ENCODE measurements at regions not wholly inside any gene's neighbourhood (a gene's known extent, or its start where the extent isn't known, plus 50 kb on each side); places are given as distances from the start of the nearest gene placed in this dataset.

GRCh38 chr12:105613269-105613668 lies 282.8 kb downstream of the C12orf75 start:
- no peaks in the 10 kb centered on the region for H4K20me1 ChIP-seq (ENCODE audit: control insufficient read depth, insufficient read depth)
- ATAC-seq (no peak), DNase-seq (ENCODE audit: low read depth, low spot score) (no peak), FAIRE-seq (no peak)
- no peak overlapping the region for H3K27ac ChIP-seq (ENCODE audit: control insufficient read depth, insufficient read depth)
- H3K27me3 ChIP-seq (replicated peaks in 1 of 2; ENCODE audit: control insufficient read depth in 2 of 2, insufficient read depth in 2 of 2, low read length in 1 of 2), result no peaks in the 10 kb centered on the region
- no TSS peak for BruUV-seq (replicated peaks)
- WGBS (ENCODE audit: insufficient coverage, insufficient replicate concordance, low lambda C conversion rate, missing lambda C conversion rate), result 37% methylated on average over 3 of the region's 4 CpGs
- no peaks in the 10 kb centered on the region for H3K9me3 ChIP-seq (replicated peaks; ENCODE audit: control insufficient read depth, insufficient read depth, low read length)
- ChIA-PET POLR2A (no interaction called here), RAD21 (ENCODE audit: unreplicated experiment) (no interaction called here), CTCF (no interaction called here), SMC1A (ENCODE audit: uncharacterized antibody, unreplicated experiment) (no interaction called here)
- H3K4me3 ChIP-seq, result no peak overlapping the region
- no peak overlapping the region for H3K4me2 ChIP-seq (ENCODE audit: control insufficient read depth, insufficient read depth)
- no peak overlapping the region for H3K9ac ChIP-seq (ENCODE audit: control insufficient read depth, insufficient read depth, low read length)
- no peaks in the 10 kb centered on the region for H3K4me1 ChIP-seq (ENCODE audit: control insufficient read depth, insufficient read depth, low read length)
- H3K79me2 ChIP-seq (ENCODE audit: control insufficient read depth, insufficient read depth, low read length), result no peaks in the 10 kb centered on the region
- intact Hi-C loops (cut with micrococcal nuclease; ENCODE audit: unreplicated experiment) (no loop called here), in situ Hi-C loops (cut with MboI) (no loop called here)
- no peak overlapping the region for H2AFZ ChIP-seq (ENCODE audit: control insufficient read depth, low read depth, low read length)
- H3K36me3 ChIP-seq (ENCODE audit: control insufficient read depth in 2 of 2, insufficient read depth in 2 of 2, low read length in 1 of 2), result no peaks in the 10 kb centered on the region
- TF ChIP-seq POLR2AphosphoS2 (IDR thresholded peaks at IDR 0.05; ENCODE audit: low read depth, low read length), result no peak

- no TSS peak for BruUV-seq (replicated peaks)
- ATAC-seq (no peak), FAIRE-seq (no peak), DNase-seq (ENCODE audit: low read depth, low spot score) (no peak)
- Histone ChIP-seq H3K27me3 (replicated peaks in 1 of 2; ENCODE audit: control insufficient read depth in 2 of 2, insufficient read depth in 2 of 2, low read length in 1 of 2) (no peaks in the 10 kb centered on the region), H3K4me3 (no peak overlapping the region), H3K4me2 (ENCODE audit: control insufficient read depth, insufficient read depth) (no peak overlapping the region), H2AFZ (ENCODE audit: control insufficient read depth, low read depth, low read length) (no peak overlapping the region), H4K20me1 (ENCODE audit: control insufficient read depth, insufficient read depth) (no peaks in the 10 kb centered on the region), H3K79me2 (ENCODE audit: control insufficient read depth, insufficient read depth, low read length) (no peaks in the 10 kb centered on the region), H3K36me3 (ENCODE audit: control insufficient read depth in 2 of 2, insufficient read depth in 2 of 2, low read length in 1 of 2) (no peaks in the 10 kb centered on the region), H3K9ac (ENCODE audit: control insufficient read depth, insufficient read depth, low read length) (no peak overlapping the region), H3K4me1 (ENCODE audit: control insufficient read depth, insufficient read depth, low read length) (no peaks in the 10 kb centered on the region), H3K27ac (ENCODE audit: control insufficient read depth, insufficient read depth) (no peak overlapping the region), H3K9me3 (replicated peaks; ENCODE audit: control insufficient read depth, insufficient read depth, low read length) (no peaks in the 10 kb centered on the region)
- SMC1A ChIA-PET (ENCODE audit: uncharacterized antibody, unreplicated experiment), result no interaction called here
- in situ Hi-C loops (cut with MboI) (no loop called here), intact Hi-C loops (cut with micrococcal nuclease; ENCODE audit: unreplicated experiment) (no loop called here)
- POLR2A ChIA-PET, result no interaction called here
- RAD21 ChIA-PET (ENCODE audit: unreplicated experiment), result no interaction called here
- CTCF ChIA-PET, result no interaction called here
- WGBS (ENCODE audit: insufficient coverage, insufficient replicate concordance, low lambda C conversion rate, missing lambda C conversion rate), result 0% methylated on average over 3 of the region's 3 CpGs
- TF ChIP-seq IKZF1 (conservative IDR thresholded peaks at IDR 0.05), result no peak
- no peak for TF ChIP-seq MYC (IDR thresholded peaks at IDR 0.05; ENCODE audit: insufficient read depth, insufficient read length, insufficient replicate concordance, low read length, severe bottlenecking)
- TF ChIP-seq MLLT1 (IDR thresholded peaks at IDR 0.05), result no peak
These were observed 283.4 kb downstream of the C12orf75 start for GRCh38 chr12:105613887-105614286.
